T-helper 1 cell treated with Interleukin-12 subunit alpha and Interleukin-12 subunit beta and Interleukin-4 antibody, amounts not matched to agents 30 μg/mL and 1 μg/mL, for 36 hours (primary cell): ENCODE measurements at regions not wholly inside any gene's neighbourhood (a gene's known extent, or its start where the extent isn't known, plus 50 kb on each side); places are given as distances from the start of the nearest gene placed in this dataset.

Experiments used
- H3K27ac Mint-ChIP-seq: one replicate; pipeline ENCODE4 v1.8.0; 2021; ENCODE audit warnings: mild to moderate bottlenecking, mixed read lengths
- H3K27me3 Mint-ChIP-seq: one replicate; pipeline ENCODE4 v1.8.0; 2021; ENCODE audit warnings: low read depth, mixed read lengths
- H3K36me3 Mint-ChIP-seq: one replicate; pipeline ENCODE4 v1.8.0; 2021; ENCODE audit warnings: low read depth, mixed read lengths
- H3K4me1 Mint-ChIP-seq: one replicate; pipeline ENCODE4 v1.8.0; 2021; ENCODE audit warnings: low read depth, mixed read lengths
- H3K4me3 Mint-ChIP-seq: one replicate; pipeline ENCODE4 v1.8.0; 2021; ENCODE audit warnings: mild to moderate bottlenecking, moderate library complexity, mixed read lengths
- H3K9me3 Mint-ChIP-seq: one replicate; pipeline ENCODE4 v1.8.0; 2021; ENCODE audit warnings: mixed read lengths

- Mint-ChIP-seq H3K27ac (no peak overlapping the region), H3K4me1 (no peaks in the 10 kb centered on the region), H3K36me3 (no peaks in the 10 kb centered on the region), H3K9me3 (no peaks in the 10 kb centered on the region), H3K27me3 (peaks cover 19% of the 10 kb centered on the region), H3K4me3 (no peak overlapping the region)
Measured at GRCh38 chr14:34254571-34254970, 207.5 kb downstream of the SPTSSA start.

GRCh38 chr14:34254031-34254430 lies 208.0 kb downstream of the SPTSSA start:
- Mint-ChIP-seq H3K27ac (no peak overlapping the region), H3K36me3 (no peaks in the 10 kb centered on the region), H3K27me3 (peaks cover 19% of the 10 kb centered on the region), H3K9me3 (no peaks in the 10 kb centered on the region), H3K4me3 (no peak overlapping the region), H3K4me1 (no peaks in the 10 kb centered on the region)

GRCh38 chr14:34252227-34252626 lies 209.8 kb downstream of the SPTSSA start:
- no peaks in the 10 kb centered on the region for H3K9me3 Mint-ChIP-seq
- no peaks in the 10 kb centered on the region for H3K4me1 Mint-ChIP-seq
- no peak overlapping the region for H3K27ac Mint-ChIP-seq
- H3K4me3 Mint-ChIP-seq = no peak overlapping the region
- peaks cover 6% of the 10 kb centered on the region for H3K27me3 Mint-ChIP-seq
- H3K36me3 Mint-ChIP-seq = no peaks in the 10 kb centered on the region

DNA sequence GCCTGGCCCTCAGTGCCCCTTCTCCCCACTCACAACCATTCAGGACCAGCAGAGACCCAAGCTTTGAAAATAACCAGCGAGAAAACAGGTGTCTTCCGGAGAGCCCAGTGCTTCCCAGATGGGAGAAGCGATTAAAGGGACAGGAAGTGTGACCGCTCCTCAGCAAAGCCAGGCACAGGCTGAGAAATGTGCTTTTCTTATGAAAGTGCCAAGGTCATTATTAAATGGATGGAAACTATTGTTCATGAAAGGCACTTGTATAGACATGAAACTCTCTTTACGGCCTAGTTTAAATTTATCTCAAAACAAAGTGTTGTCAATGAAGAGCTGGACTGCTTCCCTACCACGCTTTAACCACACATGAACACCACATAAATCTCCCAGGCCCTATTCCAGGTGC lies 210.4 kb downstream of the SPTSSA start:
- H3K27me3 Mint-ChIP-seq = peaks cover 4% of the 10 kb centered on the region
- H3K4me1 Mint-ChIP-seq = no peaks in the 10 kb centered on the region
- no peak overlapping the region for H3K4me3 Mint-ChIP-seq
- H3K9me3 Mint-ChIP-seq = no peaks in the 10 kb centered on the region
- no peaks in the 10 kb centered on the region for H3K36me3 Mint-ChIP-seq
- H3K27ac Mint-ChIP-seq = no peak overlapping the region

- H3K36me3 Mint-ChIP-seq = no peaks in the 10 kb centered on the region
- H3K4me1 Mint-ChIP-seq = no peaks in the 10 kb centered on the region
- no peak overlapping the region for H3K27ac Mint-ChIP-seq
- no peak overlapping the region for H3K4me3 Mint-ChIP-seq
- H3K27me3 Mint-ChIP-seq = peaks cover 4% of the 10 kb centered on the region
- no peaks in the 10 kb centered on the region for H3K9me3 Mint-ChIP-seq
Measured at GRCh38 chr14:34250959-34251358, 211.1 kb downstream of the SPTSSA start.

GRCh38 chr14:34247605-34248004 lies 214.4 kb downstream of the SPTSSA start:
- H3K27ac Mint-ChIP-seq = no peak overlapping the region
- no peak overlapping the region for H3K4me3 Mint-ChIP-seq
- peaks cover 4% of the 10 kb centered on the region for H3K27me3 Mint-ChIP-seq
- no peaks in the 10 kb centered on the region for H3K36me3 Mint-ChIP-seq
- H3K9me3 Mint-ChIP-seq = no peaks in the 10 kb centered on the region
- no peaks in the 10 kb centered on the region for H3K4me1 Mint-ChIP-seq

GRCh38 chr14:34246206-34246605 lies 215.8 kb downstream of the SPTSSA start:
- H3K9me3 Mint-ChIP-seq = no peaks in the 10 kb centered on the region
- no peak overlapping the region for H3K4me3 Mint-ChIP-seq
- no peaks in the 10 kb centered on the region for H3K4me1 Mint-ChIP-seq
- no peaks in the 10 kb centered on the region for H3K36me3 Mint-ChIP-seq
- no peak overlapping the region for H3K27ac Mint-ChIP-seq
- peaks cover 8% of the 10 kb centered on the region for H3K27me3 Mint-ChIP-seq

DNA sequence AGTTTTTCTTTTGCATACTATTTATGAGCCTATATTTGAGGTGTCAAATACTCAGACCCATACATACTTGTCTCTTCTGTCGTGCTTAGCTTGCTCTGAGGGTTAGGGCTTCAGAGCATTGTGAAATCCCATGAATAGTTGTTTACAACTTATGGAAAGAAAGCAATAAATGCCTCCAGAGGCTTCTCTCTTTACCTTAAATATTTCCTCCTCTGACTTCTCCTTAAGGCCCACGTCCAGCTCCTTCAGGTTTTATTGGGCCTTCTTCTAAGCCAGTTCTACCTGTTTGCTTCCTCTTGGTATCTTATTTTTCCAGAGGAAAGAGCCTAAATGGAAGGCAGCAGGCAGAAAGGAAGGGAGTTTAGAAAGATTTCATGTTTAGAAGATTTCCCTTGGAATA lies 218.6 kb downstream of the SPTSSA start:
- Mint-ChIP-seq H3K36me3 (no peaks in the 10 kb centered on the region), H3K4me3 (no peak overlapping the region), H3K27ac (no peak overlapping the region), H3K9me3 (no peaks in the 10 kb centered on the region), H3K27me3 (peaks cover 9% of the 10 kb centered on the region), H3K4me1 (no peaks in the 10 kb centered on the region)

DNA sequence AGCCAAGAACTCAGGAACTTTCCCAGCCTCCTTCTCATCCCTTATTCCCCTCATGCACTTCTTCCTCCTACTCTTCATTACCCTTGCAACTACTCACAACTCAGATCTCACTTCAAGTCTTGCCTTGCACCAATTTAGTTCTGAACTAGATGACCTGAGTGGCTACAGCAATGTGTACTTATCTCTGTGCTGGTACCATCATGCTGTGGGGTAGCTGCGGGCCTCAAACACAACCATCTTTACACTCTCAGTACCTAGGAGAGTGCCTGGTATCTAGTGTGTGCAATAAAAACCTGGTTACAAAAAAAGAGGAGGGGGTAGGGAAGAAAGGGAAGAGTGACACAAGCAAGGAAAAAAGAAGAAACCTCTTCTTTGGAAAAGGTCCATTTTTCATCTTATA lies 219.0 kb downstream of the SPTSSA start:
- H3K36me3 Mint-ChIP-seq = no peaks in the 10 kb centered on the region
- no peak overlapping the region for H3K4me3 Mint-ChIP-seq
- peaks cover 9% of the 10 kb centered on the region for H3K27me3 Mint-ChIP-seq
- H3K9me3 Mint-ChIP-seq = no peaks in the 10 kb centered on the region
- H3K27ac Mint-ChIP-seq = no peak overlapping the region
- no peaks in the 10 kb centered on the region for H3K4me1 Mint-ChIP-seq

GRCh38 chr14:34241185-34241711 lies 220.8 kb downstream of the SPTSSA start:
- no peak overlapping the region for H3K4me3 Mint-ChIP-seq
- no peak overlapping the region for H3K27ac Mint-ChIP-seq
- no peaks in the 10 kb centered on the region for H3K4me1 Mint-ChIP-seq
- no peaks in the 10 kb centered on the region for H3K36me3 Mint-ChIP-seq
- no peaks in the 10 kb centered on the region for H3K9me3 Mint-ChIP-seq
- H3K27me3 Mint-ChIP-seq = peaks cover 15% of the 10 kb centered on the region

- Mint-ChIP-seq H3K4me3 (no peak overlapping the region), H3K27ac (no peak overlapping the region), H3K9me3 (no peaks in the 10 kb centered on the region), H3K36me3 (no peaks in the 10 kb centered on the region), H3K4me1 (no peaks in the 10 kb centered on the region), H3K27me3 (peaks cover 15% of the 10 kb centered on the region)
Measured at GRCh38 chr14:34238610-34239009, 223.4 kb downstream of the SPTSSA start.

GRCh38 chr14:34237677-34238076 lies 224.4 kb downstream of the SPTSSA start:
- H3K27me3 Mint-ChIP-seq = peaks cover 15% of the 10 kb centered on the region
- no peaks in the 10 kb centered on the region for H3K36me3 Mint-ChIP-seq
- H3K9me3 Mint-ChIP-seq = no peaks in the 10 kb centered on the region
- no peak overlapping the region for H3K4me3 Mint-ChIP-seq
- H3K4me1 Mint-ChIP-seq = no peaks in the 10 kb centered on the region
- no peak overlapping the region for H3K27ac Mint-ChIP-seq

GRCh38 chr14:34237081-34237480 lies 225.0 kb downstream of the SPTSSA start:
- Mint-ChIP-seq H3K36me3 (no peaks in the 10 kb centered on the region), H3K27ac (no peak overlapping the region), H3K4me1 (no peaks in the 10 kb centered on the region), H3K4me3 (no peak overlapping the region), H3K9me3 (no peaks in the 10 kb centered on the region), H3K27me3 (peaks cover 15% of the 10 kb centered on the region)

GRCh38 chr14:34235643-34236300 lies 226.3 kb downstream of the SPTSSA start:
- Mint-ChIP-seq H3K27ac (no peak overlapping the region), H3K4me3 (no peak overlapping the region), H3K9me3 (no peaks in the 10 kb centered on the region), H3K4me1 (no peaks in the 10 kb centered on the region), H3K36me3 (no peaks in the 10 kb centered on the region), H3K27me3 (peaks cover 5% of the 10 kb centered on the region)

DNA sequence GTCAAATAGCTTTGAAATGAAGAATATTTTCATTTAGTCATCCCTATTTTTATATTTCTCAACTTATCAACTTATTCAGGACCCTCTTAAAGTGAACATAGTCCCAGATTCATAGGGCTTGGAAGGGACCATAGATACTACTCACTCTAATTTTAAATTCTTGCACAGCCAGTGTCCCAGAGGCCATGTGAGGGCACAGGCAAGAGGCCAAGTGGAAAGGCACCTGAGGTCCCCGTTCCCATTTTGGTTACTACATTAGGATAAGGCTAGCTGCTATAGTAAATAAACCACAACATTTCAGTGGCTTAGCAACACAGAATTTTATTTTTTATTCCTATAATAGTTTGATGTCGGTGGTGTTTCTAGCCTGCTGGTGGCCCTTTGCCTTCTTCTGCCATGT lies 227.8 kb downstream of the SPTSSA start:
- Mint-ChIP-seq H3K4me3 (no peak overlapping the region), H3K27ac (no peak overlapping the region), H3K36me3 (no peaks in the 10 kb centered on the region), H3K9me3 (no peaks in the 10 kb centered on the region), H3K27me3 (peaks cover 5% of the 10 kb centered on the region), H3K4me1 (no peaks in the 10 kb centered on the region)

- no peak overlapping the region for H3K27ac Mint-ChIP-seq
- H3K4me1 Mint-ChIP-seq = no peaks in the 10 kb centered on the region
Measured at GRCh38 chr14:34233619-34234018, 228.4 kb downstream of the SPTSSA start.

More at GRCh38 chr14:34233619-34234018, 228.4 kb downstream of the SPTSSA start:
- no peaks in the 10 kb centered on the region for H3K9me3 Mint-ChIP-seq
- peaks cover 5% of the 10 kb centered on the region for H3K27me3 Mint-ChIP-seq
- H3K36me3 Mint-ChIP-seq = no peaks in the 10 kb centered on the region
- H3K4me3 Mint-ChIP-seq = no peak overlapping the region
